ENCODE measurements at regions not wholly inside any gene's neighbourhood (a gene's known extent, or its start where the extent isn't known, plus 50 kb on each side); places are given as distances from the start of the nearest gene placed in this dataset.

- TF ChIP-seq CTCF (IDR thresholded peaks at IDR 0.05) (no peak), POLR2AphosphoS5 (IDR thresholded peaks at IDR 0.05; ENCODE audit: insufficient read depth in 1 of 2, low read depth in 1 of 2) (no peak), POLR2A (IDR thresholded peaks at IDR 0.05) (no peak)
These were observed 72.2 kb downstream of the PRDM9 start for GRCh38 chr5:23579566-23579965.
